Heart left ventricle (tissue), 16 donors: ENCODE measurements at regions not wholly inside any gene's neighbourhood (a gene's known extent, or its start where the extent isn't known, plus 50 kb on each side); places are given as distances from the start of the nearest gene placed in this dataset.

Experiments
- ATAC-seq, 4 donors: fragments of 200-7000 bp; cut with Tn5 transposase; one replicate each; pipeline ENCODE4 v1.9.1; 2020 to 2022; ENCODE audit warnings: moderate library complexity in 4 of 4, mild to moderate bottlenecking in 3 of 4, moderate number of reproducible peaks in 1 of 4
- DNase-seq, 5 donors: peaks; one replicate each; pipeline ENCODE4 v3.0.0-alpha.2; 2020
- H3K27ac ChIP-seq, 12 donors: fragments of 200-600 bp; sonication (generic) in 4 of 12; one replicate each; pipeline versions ENCODE4 v1.5.0 to v1.8.0; 2016 to 2022; ENCODE audit warnings: mild to moderate bottlenecking in 2 of 12
- H3K27me3 ChIP-seq, 9 donors: fragments of 200-600 bp; sonication (generic) in 2 of 9; one replicate each; pipeline versions ENCODE4 v1.5.1 to v1.8.0; 2016 to 2022; ENCODE audit warnings: mild to moderate bottlenecking in 3 of 9
- H3K36me3 ChIP-seq, 9 donors: fragments of 200-600 bp; sonication (generic) in 2 of 9; one replicate each; pipeline versions ENCODE4 v1.5.0 to v1.8.0; 2018 to 2022; ENCODE audit warnings: mild to moderate bottlenecking in 2 of 9
- H3K4me1 ChIP-seq, 12 donors: fragments of 200-600 bp; sonication (generic) in 4 of 12; one replicate each; pipeline versions ENCODE4 v1.5.0 to v1.8.0; 2016 to 2022; ENCODE audit warnings: mild to moderate bottlenecking in 3 of 12
- H3K4me3 ChIP-seq, 12 donors: fragments of 200-600 bp; sonication (generic) in 4 of 12; one replicate each; pipeline versions ENCODE4 v1.5.0 to v1.8.0; 2017 to 2022; ENCODE audit warnings: mild to moderate bottlenecking in 9 of 12, moderate library complexity in 4 of 12
- H3K9me3 ChIP-seq, 12 donors: fragments of 200-600 bp; sonication (generic) in 4 of 12; one replicate each; pipeline versions ENCODE4 v1.5.0 to v1.8.0; 2016 to 2022; ENCODE audit warnings: mild to moderate bottlenecking in 1 of 12
- CTCF ChIP-seq, 12 donors: fragments of 200-600 bp; sonication (generic) in 4 of 12; IDR thresholded peaks; one replicate each; pipeline versions ENCODE4 v1.5.0 to v1.8.0; 2018 to 2022; ENCODE audit warnings: antibody characterized with exemption in 12 of 12, mild to moderate bottlenecking in 5 of 12
- POLR2A ChIP-seq, 2 donors: fragments of 450-650 bp; IDR thresholded peaks; one replicate each; pipeline ENCODE4 v1.6.1; 2017; ENCODE audit warnings: antibody characterized with exemption in 2 of 2, mild to moderate bottlenecking in 2 of 2, moderate library complexity in 2 of 2
- WGBS, 4 donors: extraction: QIAGEN DNeasy Blood & Tissue Kit in 2 of 4; methylation state at CpG; one replicate each; pipeline versions ENCODE4 v1.1.5 to v1.1.7; 2013 to 2018; 5-methylcytosine and 5-hydroxymethylcytosine counted together
- intact Hi-C, 10 donors: fragments of 100-400 bp; cut with DNase I; formaldehyde crosslinking; loops; one replicate each; pipeline versions ENCODE4 v1.11.1 to v1.14.2; 2022
- microRNA-seq, 4 donors: library from miRNA; unstranded; fragments of <30 nt; microRNA quantifications; one replicate each; pipeline versions ENCODE4 to v1.2.0, GENCODE V29; 2017 to 2020
- donor health status: ischemic (EF 13 %, LVEDD 7.1; RV severe dilation, severe dysfunction).
- donor health status: healthy with polysubstance abuse.
- donor health status: DM: no; HTN: yes; CAD: no.
- donor health status: DM: no; HTN: no; CAD: no.
- donor health status: ischemic (EF 25% LVEDD 6.9; RV normal size, moderate dysfunction).
- donor health status: ischemic (EF 25% LVEDD 5.7; RV mildly dilated, moderate dysfunction).
- donor health status: healthy.
- donor health status: DM: yes; HTN: yes; CAD: no.
- donor health status: ischemic (EF 35%, LVEDD 5.7; RV mildly dilated, moderate dysfunction).
- donor health status: nonischemic (EF 11% LVEDD 7.7; RV severe dilation, severe dysfunction).
- donor health status: DM: yes; HTN: yes; CAD: no.
- donor health status: PGD.
- donor health status: ischemic (EF 29% LVEDD 5.4; RV normal size, mild dysfunction).
- donor health status: nonischemic (EF 23%, LVEDD 6.1; RV moderate dilation, normal function).

GRCh38 chr12:47297993-47298392 is 218.2 kb upstream of the AMIGO2 start:
- intact Hi-C loops: no loop called here
- TF ChIP-seq CTCF (IDR thresholded peaks at IDR 0.05): no peak
- TF ChIP-seq POLR2A (IDR thresholded peaks at IDR 0.05): no peak
- Histone ChIP-seq H3K36me3 (peaks cover 0 to 3% (median 0%) of the 10 kb centered on the region in 9 donors), H3K27me3 (no peaks in the 10 kb centered on the region), H3K4me1 (no peaks in the 10 kb centered on the region), H3K9me3 (peaks cover 0 to 3% (median 0%) of the 10 kb centered on the region in 12 donors), H3K27ac (no peak overlapping the region), H3K4me3 (no peak overlapping the region)
- ATAC-seq (no peak), DNase-seq (no peak)

- no peak for ATAC-seq
Measured at GRCh38 chr12:47296828-47297227, 217.1 kb upstream of the AMIGO2 start.

GRCh38 chr12:47293406-47293805 is 213.6 kb upstream of the AMIGO2 start:
- H3K9me3 ChIP-seq: no peaks in the 10 kb centered on the region
- no peaks in the 10 kb centered on the region for H3K4me1 ChIP-seq
- intact Hi-C loops: no loop called here
- WGBS, 4 donors: 73 to 87% (median 82%) methylated on average over 13 of the region's 13 CpGs
- H3K27ac ChIP-seq: no peak overlapping the region
- no peak for TF ChIP-seq POLR2A (IDR thresholded peaks at IDR 0.05)
- TF ChIP-seq CTCF (IDR thresholded peaks at IDR 0.05): no peak
- ATAC-seq (no peak), DNase-seq (no peak)
- no peaks in the 10 kb centered on the region for H3K27me3 ChIP-seq
- H3K4me3 ChIP-seq: no peak overlapping the region
- H3K36me3 ChIP-seq: peaks cover 0 to 2% (median 0%) of the 10 kb centered on the region in 9 donors

More at GRCh38 chr12:47296828-47297227, 217.1 kb upstream of the AMIGO2 start:
- H3K9me3 ChIP-seq: peaks cover 0 to 3% (median 0%) of the 10 kb centered on the region in 12 donors
- no peak overlapping the region for H3K4me3 ChIP-seq
- TF ChIP-seq CTCF (IDR thresholded peaks at IDR 0.05) (no peak), POLR2A (IDR thresholded peaks at IDR 0.05) (no peak)
- H3K27me3 ChIP-seq: no peaks in the 10 kb centered on the region
- peaks cover 0 to 3% (median 0%) of the 10 kb centered on the region in 9 donors for H3K36me3 ChIP-seq
- H3K4me1 ChIP-seq: no peaks in the 10 kb centered on the region
- intact Hi-C loops: no loop called here
- H3K27ac ChIP-seq: no peak overlapping the region
- no peak for DNase-seq

GRCh38 chr12:47286676-47287075 is 206.9 kb upstream of the AMIGO2 start:
- 73 to 88% (median 82%) methylated on average over 3 of the region's 3 CpGs for WGBS, 4 donors
- Histone ChIP-seq H3K27me3 (no peaks in the 10 kb centered on the region), H3K4me1 (peaks cover 0 to 5% (median 0%) of the 10 kb centered on the region in 12 donors), H3K4me3 (no peak overlapping the region), H3K9me3 (no peaks in the 10 kb centered on the region), H3K27ac (no peak overlapping the region), H3K36me3 (no peaks in the 10 kb centered on the region)
- no peak for DNase-seq
- TF ChIP-seq POLR2A (IDR thresholded peaks at IDR 0.05) (no peak), CTCF (IDR thresholded peaks at IDR 0.05) (no peak)
- no peak for ATAC-seq
- intact Hi-C loops: no loop called here

Small RNA genes lying in the stretch of these regions (microRNA-seq; reads per million reads assigned to microRNA genes)
- gene MIR4494: 0 reads per million in 4 donors
